NCI-H82 treated with DMSO at 0.1 percent for 48 hours (cell line): ENCODE measurements at regions not wholly inside any gene's neighbourhood (a gene's known extent, or its start where the extent isn't known, plus 50 kb on each side); places are given as distances from the start of the nearest gene placed in this dataset.
"Not testable (repeated sequence)": the region's sequence is repeated elsewhere in the genome, so short reads cannot be mapped to it uniquely, and the experiment has no call there.

Source experiments
- DNase-seq: peaks from one replicate; lab custom pipeline; 2025; ENCODE audit not compliant: unreplicated experiment; lab: John Stamatoyannopoulos, UW

- DNase-seq: no peak
Measured at GRCh38 chr7:69186974-69187373, 411.3 kb upstream of the AUTS2 start.

GRCh38 chr7:69187824-69188333 lies 410.4 kb upstream of the AUTS2 start:
- DNase-seq: no peak

GRCh38 chr7:69189406-69189805 lies 408.9 kb upstream of the AUTS2 start:
- peak; percentile 22 for DNase-seq

- DNase-seq: no peak
Measured at GRCh38 chr7:69190025-69190424, 408.2 kb upstream of the AUTS2 start.

- DNase-seq: no peak
Measured at GRCh38 chr7:69190763-69191162, 407.5 kb upstream of the AUTS2 start.

GRCh38 chr7:69192134-69192533 lies 406.1 kb upstream of the AUTS2 start:
- no peak for DNase-seq

GRCh38 chr7:69193061-69193460 lies 405.2 kb upstream of the AUTS2 start:
- no peak for DNase-seq

GRCh38 chr7:69196593-69196992 lies 401.7 kb upstream of the AUTS2 start:
- no peak for DNase-seq

- DNase-seq: no peak
Measured at GRCh38 chr7:69198250-69198649, 400.0 kb upstream of the AUTS2 start.

- DNase-seq: no peak
Measured at GRCh38 chr7:69199041-69199440, 399.2 kb upstream of the AUTS2 start.

GRCh38 chr7:69199661-69200060 lies 398.6 kb upstream of the AUTS2 start:
- no peak for DNase-seq

- DNase-seq: no peak
Measured at GRCh38 chr7:69203871-69204270, 394.4 kb upstream of the AUTS2 start.

GRCh38 chr7:69204943-69205342 lies 393.3 kb upstream of the AUTS2 start:
- DNase-seq: no peak

GRCh38 chr7:69205581-69205980 lies 392.7 kb upstream of the AUTS2 start:
- DNase-seq: no peak

- no peak for DNase-seq
Measured at GRCh38 chr7:69208276-69208675, 390.0 kb upstream of the AUTS2 start.

- no peak for DNase-seq
Measured at GRCh38 chr7:69208848-69209247, 389.4 kb upstream of the AUTS2 start.

GRCh38 chr7:69211336-69211735 lies 386.9 kb upstream of the AUTS2 start:
- DNase-seq: no peak

- peak; percentile 49 for DNase-seq
Measured at GRCh38 chr7:69211739-69212138, 386.5 kb upstream of the AUTS2 start.

- DNase-seq: no peak
Measured at GRCh38 chr7:69213878-69214277, 384.4 kb upstream of the AUTS2 start.

GRCh38 chr7:69215516-69215915 lies 382.8 kb upstream of the AUTS2 start:
- not testable (repeated sequence) for DNase-seq

- no peak for DNase-seq
Measured at GRCh38 chr7:69217516-69218350, 380.5 kb upstream of the AUTS2 start.

- no peak for DNase-seq
Measured at GRCh38 chr7:69218576-69218975, 379.7 kb upstream of the AUTS2 start.

GRCh38 chr7:69219381-69219780 lies 378.9 kb upstream of the AUTS2 start:
- no peak for DNase-seq
